ENCODE measurements at regions not wholly inside any gene's neighbourhood (a gene's known extent, or its start where the extent isn't known, plus 50 kb on each side); places are given as distances from the start of the nearest gene placed in this dataset.

- no peaks in the 10 kb centered on the region for H3K9me3 Mint-ChIP-seq
- peaks cover 7% of the 10 kb centered on the region for H3K4me1 Mint-ChIP-seq
- peaks cover 6% of the 10 kb centered on the region for H3K27me3 Mint-ChIP-seq (ENCODE audit: low read depth, poor library complexity)
- no peaks in the 10 kb centered on the region for H3K36me3 Mint-ChIP-seq (ENCODE audit: low read depth)
- TF ChIP-seq CTCF (IDR thresholded peaks at IDR 0.05), result no peak
- H3K27ac Mint-ChIP-seq, result no peak overlapping the region
- no peak for DNase-seq
- H3K4me3 Mint-ChIP-seq, result no peak overlapping the region
Measured at GRCh38 chr2:37466533-37467222, 122.2 kb downstream of the QPCT start.

GRCh38 chr2:37468170-37468569 lies 123.7 kb downstream of the QPCT start:
- DNase-seq, result no peak
- Mint-ChIP-seq H3K4me1 (peaks cover 7% of the 10 kb centered on the region), H3K36me3 (ENCODE audit: low read depth) (no peaks in the 10 kb centered on the region), H3K4me3 (no peak overlapping the region), H3K27ac (no peak overlapping the region), H3K27me3 (ENCODE audit: low read depth, poor library complexity) (peaks cover 6% of the 10 kb centered on the region), H3K9me3 (no peaks in the 10 kb centered on the region)
- no peak for TF ChIP-seq CTCF (IDR thresholded peaks at IDR 0.05)

- Mint-ChIP-seq H3K27ac (no peak overlapping the region), H3K9me3 (no peaks in the 10 kb centered on the region), H3K4me3 (no peak overlapping the region), H3K27me3 (ENCODE audit: low read depth, poor library complexity) (peaks cover 6% of the 10 kb centered on the region), H3K4me1 (peaks cover 4% of the 10 kb centered on the region), H3K36me3 (ENCODE audit: low read depth) (no peaks in the 10 kb centered on the region)
- no peak for TF ChIP-seq CTCF (IDR thresholded peaks at IDR 0.05)
- DNase-seq, result no peak
Measured at GRCh38 chr2:37469126-37469525, 124.7 kb downstream of the QPCT start.

GRCh38 chr2:37471104-37471503 lies 126.7 kb downstream of the QPCT start:
- H3K27ac Mint-ChIP-seq, result no peak overlapping the region
- TF ChIP-seq CTCF (IDR thresholded peaks at IDR 0.05), result no peak
- DNase-seq, result no peak

DNA sequence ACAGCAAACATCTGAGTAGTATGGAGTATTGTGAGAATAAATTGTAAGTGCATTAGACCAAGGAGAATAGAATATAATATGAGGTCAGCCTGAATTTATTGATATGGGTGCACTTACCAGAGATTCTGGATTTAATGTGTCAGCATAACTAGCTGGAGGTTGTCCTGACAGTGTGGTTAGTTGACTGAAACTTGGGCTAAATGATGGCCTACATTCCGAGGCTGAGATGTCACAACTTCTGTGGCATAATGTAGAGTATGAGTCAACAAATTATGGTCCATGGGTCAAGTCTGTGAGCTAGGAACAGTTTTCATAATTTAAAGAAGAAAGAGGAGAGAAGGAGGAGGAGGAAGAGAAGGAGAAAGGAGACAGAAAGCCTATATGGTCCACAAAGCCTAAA lies 127.6 kb downstream of the QPCT start:
- no peak for TF ChIP-seq CTCF (IDR thresholded peaks at IDR 0.05)
- no peak overlapping the region for H3K27ac Mint-ChIP-seq
- H3K4me3 Mint-ChIP-seq, result no peak overlapping the region
- H3K27me3 Mint-ChIP-seq (ENCODE audit: low read depth, poor library complexity), result peaks cover 4% of the 10 kb centered on the region
- DNase-seq, result no peak
- H3K4me1 Mint-ChIP-seq, result no peaks in the 10 kb centered on the region
- no peaks in the 10 kb centered on the region for H3K9me3 Mint-ChIP-seq
- no peaks in the 10 kb centered on the region for H3K36me3 Mint-ChIP-seq (ENCODE audit: low read depth)

More at GRCh38 chr2:37471104-37471503, 126.7 kb downstream of the QPCT start:
- H3K36me3 Mint-ChIP-seq (ENCODE audit: low read depth), result no peaks in the 10 kb centered on the region
- H3K27me3 Mint-ChIP-seq (ENCODE audit: low read depth, poor library complexity), result peaks cover 6% of the 10 kb centered on the region
- H3K9me3 Mint-ChIP-seq, result no peaks in the 10 kb centered on the region
- H3K4me3 Mint-ChIP-seq, result no peak overlapping the region
- H3K4me1 Mint-ChIP-seq, result no peaks in the 10 kb centered on the region

DNA sequence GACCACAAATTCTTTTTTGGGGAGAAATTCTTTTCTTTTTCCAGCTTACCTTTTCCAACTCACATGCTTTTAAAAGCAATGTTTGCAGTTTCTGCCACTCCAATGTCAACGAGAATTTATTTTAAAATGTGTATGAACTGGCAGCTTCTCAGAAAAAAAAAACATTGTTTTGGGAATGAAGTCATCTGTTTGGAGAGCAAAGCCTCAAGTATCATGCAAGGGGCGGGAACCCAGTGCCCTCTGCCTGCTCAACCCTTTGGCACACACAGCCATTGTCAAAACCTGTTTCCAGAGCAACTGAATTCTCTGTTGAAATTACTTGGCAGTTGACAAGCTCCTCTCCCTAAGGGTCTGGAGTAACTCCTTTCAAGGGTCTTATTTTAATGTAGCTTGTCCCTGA lies 128.5 kb downstream of the QPCT start:
- no peak for DNase-seq
- no peaks in the 10 kb centered on the region for H3K36me3 Mint-ChIP-seq (ENCODE audit: low read depth)
- H3K4me1 Mint-ChIP-seq, result no peaks in the 10 kb centered on the region
- no peaks in the 10 kb centered on the region for H3K9me3 Mint-ChIP-seq
- H3K27ac Mint-ChIP-seq, result no peak overlapping the region
- no peak for TF ChIP-seq CTCF (IDR thresholded peaks at IDR 0.05)
- peaks cover 4% of the 10 kb centered on the region for H3K27me3 Mint-ChIP-seq (ENCODE audit: low read depth, poor library complexity)
- H3K4me3 Mint-ChIP-seq, result no peak overlapping the region

All from nephron progenitor cell (in vitro differentiated cells).